NCI-H2227 (cell line): ENCODE measurements at regions not wholly inside any gene's neighbourhood (a gene's known extent, or its start where the extent isn't known, plus 50 kb on each side); places are given as distances from the start of the nearest gene placed in this dataset.
"Not testable (repeated sequence)": the region's sequence is repeated elsewhere in the genome, so short reads cannot be mapped to it uniquely, and the experiment has no call there.

Source experiments
- DNase-seq: peaks from one replicate; lab custom pipeline; 2025; ENCODE audit not compliant: unreplicated experiment; lab: John Stamatoyannopoulos, UW

DNA sequence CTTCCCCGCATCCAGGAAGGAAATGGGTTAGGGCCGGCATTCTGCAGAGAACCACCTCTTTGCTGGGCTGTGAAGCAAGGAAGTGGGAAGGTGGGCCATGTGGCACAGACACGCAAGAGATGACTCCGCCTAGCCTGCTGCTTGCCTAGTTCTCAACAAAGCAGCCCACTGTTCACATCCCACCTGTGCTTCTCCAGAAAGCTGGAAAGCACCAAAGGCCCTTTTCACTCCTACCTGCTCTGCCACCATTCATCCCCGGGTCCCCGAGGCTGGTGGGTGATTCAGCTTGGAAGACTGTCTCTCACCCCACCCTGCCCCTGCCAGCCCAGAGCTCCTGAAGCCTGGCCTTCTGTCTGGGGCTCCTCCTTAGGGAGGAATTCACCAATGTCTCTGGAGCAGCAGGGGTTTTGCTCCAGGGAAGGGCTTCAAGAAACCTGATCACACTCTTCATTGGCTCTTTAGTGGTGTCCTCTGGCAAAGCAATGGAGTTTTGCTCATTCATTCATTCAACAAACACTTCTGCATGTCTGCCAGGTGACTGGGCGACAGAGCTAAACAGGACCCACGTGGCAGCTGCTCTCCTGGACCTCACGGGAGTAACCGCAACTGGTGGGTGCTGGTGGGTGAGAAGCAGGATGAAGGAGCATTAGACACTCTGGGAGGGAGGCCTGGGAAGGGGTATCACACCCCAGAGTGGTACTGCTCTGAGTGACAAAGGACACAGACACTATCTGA, 145.4 kb upstream of the TLE3 start:
- DNase-seq, result no peak

DNA sequence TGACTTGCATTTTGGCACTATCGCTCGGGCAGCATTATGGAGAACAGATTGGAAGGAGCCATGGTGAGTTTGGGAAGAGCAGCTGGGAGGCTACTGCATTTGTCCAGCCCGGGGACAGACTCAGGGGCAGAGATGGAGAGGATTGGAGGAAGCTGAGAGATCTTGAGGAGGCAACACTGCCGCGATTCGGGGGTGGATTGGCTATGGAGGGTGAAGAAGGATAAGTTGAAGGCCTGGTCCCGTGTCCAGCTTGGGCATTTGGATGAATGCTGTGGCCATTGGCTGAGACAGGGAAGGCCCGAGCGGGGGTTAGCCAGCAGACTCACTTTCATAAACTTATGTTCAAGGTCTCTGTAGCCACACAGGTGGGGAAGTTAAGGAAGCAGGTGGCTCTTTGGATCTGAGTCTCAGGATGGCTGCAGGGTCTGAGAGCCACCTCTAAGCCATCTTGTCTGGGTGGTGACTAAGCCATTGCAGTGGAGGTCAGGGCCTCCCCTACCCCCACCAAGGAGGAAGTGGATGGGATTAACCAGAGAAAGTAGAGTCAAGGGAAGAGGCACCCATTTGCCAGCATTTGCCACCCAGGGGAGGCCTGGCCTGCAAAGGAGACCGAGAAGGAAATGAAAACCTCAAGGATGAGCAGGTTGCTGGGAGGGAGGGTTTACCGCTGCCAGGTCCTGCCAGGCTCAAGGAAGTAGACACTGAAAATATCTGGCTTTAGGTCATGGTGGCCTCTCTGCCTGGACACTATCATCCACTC, 144.0 kb upstream of the TLE3 start:
- no peak for DNase-seq

GRCh38 chr15:70240820-70241430, 143.2 kb upstream of the TLE3 start:
- no peak for DNase-seq

- no peak for DNase-seq
Observed at GRCh38 chr15:70240082-70240481, 142.4 kb upstream of the TLE3 start.

- no peak for DNase-seq
Observed at GRCh38 chr15:70238917-70239316, 141.2 kb upstream of the TLE3 start.

DNA sequence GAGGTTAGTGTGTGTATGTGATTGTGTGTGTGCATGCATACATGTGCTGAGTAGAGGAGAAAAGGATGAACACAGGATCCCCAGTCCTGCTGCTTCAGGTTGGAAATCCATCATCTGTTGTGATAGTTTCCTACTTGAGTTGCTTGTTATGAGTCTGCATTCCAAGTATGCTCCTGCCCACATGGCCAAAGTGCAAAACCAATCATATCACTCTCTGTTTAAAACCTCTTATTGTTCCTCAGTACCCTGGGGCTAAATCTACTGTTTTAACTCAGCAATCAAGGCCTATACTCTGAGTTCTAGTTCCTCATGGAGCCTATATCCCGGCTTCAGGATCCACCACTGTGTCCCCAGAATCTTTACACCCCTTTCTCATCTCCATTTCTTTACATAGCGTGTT, 139.9 kb upstream of the TLE3 start:
- DNase-seq, result no peak

GRCh38 chr15:70236341-70237086, 138.8 kb upstream of the TLE3 start:
- no peak for DNase-seq

GRCh38 chr15:70235347-70235746, 137.6 kb upstream of the TLE3 start:
- no peak for DNase-seq

GRCh38 chr15:70234256-70234905, 136.7 kb upstream of the TLE3 start:
- no peak for DNase-seq

GRCh38 chr15:70231484-70231883, 133.8 kb upstream of the TLE3 start:
- DNase-seq, result no peak

GRCh38 chr15:70227918-70228317, 130.2 kb upstream of the TLE3 start:
- DNase-seq, result not testable (repeated sequence)

DNA sequence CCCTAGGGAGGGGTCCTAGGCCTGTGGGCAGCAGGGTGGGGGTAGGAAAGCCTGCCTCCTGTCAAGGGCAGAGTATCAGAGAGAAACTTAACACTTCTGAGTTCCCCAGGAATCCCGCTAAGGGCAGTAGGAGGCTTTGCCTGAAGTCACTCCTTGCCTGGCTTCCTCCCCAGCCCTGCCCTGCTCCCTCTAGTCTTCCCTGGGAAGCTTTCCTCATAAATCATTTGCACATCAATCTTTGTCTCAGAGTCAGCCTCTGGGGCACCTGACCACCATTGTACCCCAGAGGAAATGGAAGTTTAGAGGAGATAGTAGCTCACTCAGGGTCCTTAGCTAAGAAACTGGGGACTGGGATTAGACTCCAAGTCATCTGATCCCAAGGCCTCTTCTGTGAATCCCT, 129.4 kb upstream of the TLE3 start:
- no peak for DNase-seq

GRCh38 chr15:70226337-70226980, 128.7 kb upstream of the TLE3 start:
- DNase-seq, result peak; percentile 17

GRCh38 chr15:70225416-70225815, 127.7 kb upstream of the TLE3 start:
- no peak for DNase-seq

GRCh38 chr15:70222606-70223005, 124.9 kb upstream of the TLE3 start:
- DNase-seq, result no peak

- DNase-seq, result peak; percentile 59
Observed at GRCh38 chr15:70220490-70221096, 122.9 kb upstream of the TLE3 start.

DNA sequence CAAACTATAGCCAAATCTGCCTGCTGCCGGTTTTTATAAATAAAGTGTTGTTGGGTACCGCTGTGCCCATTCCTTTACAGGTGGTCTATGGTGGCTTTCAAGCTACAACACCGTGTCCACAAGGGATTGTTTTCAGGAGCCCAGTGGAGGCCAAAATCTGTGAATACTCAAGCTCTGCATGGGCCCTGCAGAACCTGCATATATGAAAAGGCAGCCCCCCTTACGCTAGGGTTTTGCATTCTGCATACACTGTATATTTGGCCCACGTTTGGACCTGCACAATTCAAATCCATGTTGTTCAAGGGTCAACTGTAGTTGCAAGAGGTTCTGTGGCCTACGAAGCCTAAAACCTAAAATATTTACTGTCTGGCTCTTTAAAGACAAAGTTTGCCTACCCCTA, 122.2 kb upstream of the TLE3 start:
- no peak for DNase-seq

GRCh38 chr15:70219256-70219895, 121.7 kb upstream of the TLE3 start:
- DNase-seq, result peak; percentile 23
